GM23248 (cell line): ENCODE measurements at regions not wholly inside any gene's neighbourhood (a gene's known extent, or its start where the extent isn't known, plus 50 kb on each side); places are given as distances from the start of the nearest gene placed in this dataset.

Source experiments
- EZH2 ChIP-seq: fragments of 200-600 bp; sonication (generic); IDR thresholded peaks from 2 replicates; pipeline ENCODE4 v1.6.1; 2018; ENCODE audit warnings: antibody characterized with exemption, mild to moderate bottlenecking; ENCODE audit not compliant: insufficient read depth, poor library complexity, severe bottlenecking
- EZH2phosphoT487 ChIP-seq: fragments of 200-600 bp; sonication (generic); IDR thresholded peaks from 2 replicates; pipeline ENCODE4 v1.6.1; 2018; ENCODE audit warnings: antibody characterized with exemption, moderate library complexity, mild to moderate bottlenecking, low read depth; ENCODE audit not compliant: insufficient read depth

DNA sequence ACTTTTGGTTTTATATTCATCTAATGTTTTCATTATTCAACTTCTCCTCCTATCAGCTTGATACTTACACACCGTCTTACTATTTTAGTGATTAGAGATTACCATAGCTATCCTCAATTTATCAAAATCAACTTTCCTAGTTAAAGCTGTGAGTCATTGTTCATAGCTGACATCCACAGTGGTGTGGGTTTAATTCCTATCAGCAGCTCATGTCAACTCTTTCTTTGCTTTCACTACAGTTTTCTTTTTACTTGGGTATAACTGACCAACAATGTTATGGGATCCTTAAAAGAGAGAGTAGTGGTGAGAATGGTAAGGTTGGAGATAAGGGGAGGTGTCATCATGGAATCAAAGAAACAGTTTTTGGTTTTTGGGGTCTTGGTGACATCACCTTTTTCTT lies 112.7 kb downstream of the NFKBIZ start:
- no peak for TF ChIP-seq EZH2
- TF ChIP-seq EZH2phosphoT487, result no peak
